Left lobe of liver (tissue), 2 donors: ENCODE measurements at regions not wholly inside any gene's neighbourhood (a gene's known extent, or its start where the extent isn't known, plus 50 kb on each side); places are given as distances from the start of the nearest gene placed in this dataset.

Source experiments
- ATAC-seq: fragments of 200-7000 bp; cut with Tn5 transposase; one replicate; pipeline ENCODE4 v1.9.1; 2020; ENCODE audit warnings: mild to moderate bottlenecking, moderate library complexity
- DNase-seq: peaks from one replicate; pipeline ENCODE4 v3.0.0-alpha.2; 2020; ENCODE audit warnings: low spot score
- donor health status: DM: no; HTN: no; CAD: no; lungs with moderate emphysema.
- donor health status: DM: no; HTN: yes; CAD: no.

GRCh38 chr4:65868096-65868824 lies 198.0 kb upstream of the EPHA5 start:
- ATAC-seq (no peak), DNase-seq (no peak)

GRCh38 chr4:65865489-65865888 lies 195.2 kb upstream of the EPHA5 start:
- ATAC-seq (no peak), DNase-seq (no peak)

- ATAC-seq = no peak
- DNase-seq = no peak
Observed at GRCh38 chr4:65861993-65862392, 191.7 kb upstream of the EPHA5 start.

GRCh38 chr4:65845199-65845773 lies 175.0 kb upstream of the EPHA5 start:
- DNase-seq = no peak

GRCh38 chr4:65839164-65839931 lies 169.1 kb upstream of the EPHA5 start:
- DNase-seq (no peak), ATAC-seq (no peak)

More at GRCh38 chr4:65845199-65845773, 175.0 kb upstream of the EPHA5 start:
- no peak for ATAC-seq

GRCh38 chr4:65834707-65835106 lies 164.4 kb upstream of the EPHA5 start:
- DNase-seq (no peak), ATAC-seq (no peak)

- DNase-seq = no peak
- ATAC-seq = no peak
Observed at GRCh38 chr4:65831828-65832227, 161.5 kb upstream of the EPHA5 start.

- ATAC-seq (no peak), DNase-seq (no peak)
Observed at GRCh38 chr4:65825116-65825753, 154.9 kb upstream of the EPHA5 start.

- DNase-seq (no peak), ATAC-seq (no peak)
Observed at GRCh38 chr4:65819192-65819591, 148.9 kb upstream of the EPHA5 start.

GRCh38 chr4:65805936-65806335 lies 135.6 kb upstream of the EPHA5 start:
- ATAC-seq = no peak
- DNase-seq = no peak

GRCh38 chr4:65799513-65799912 lies 129.2 kb upstream of the EPHA5 start:
- no peak for DNase-seq
- no peak for ATAC-seq

GRCh38 chr4:65798498-65799127 lies 128.3 kb upstream of the EPHA5 start:
- DNase-seq = no peak
- no peak for ATAC-seq

- ATAC-seq = no peak
Observed at GRCh38 chr4:65791812-65792308, 121.6 kb upstream of the EPHA5 start.

GRCh38 chr4:65791111-65791811 lies 121.0 kb upstream of the EPHA5 start:
- DNase-seq (no peak), ATAC-seq (no peak)

More at GRCh38 chr4:65791812-65792308, 121.6 kb upstream of the EPHA5 start:
- no peak for DNase-seq

- DNase-seq (no peak), ATAC-seq (no peak)
Observed at GRCh38 chr4:65789805-65790204, 119.5 kb upstream of the EPHA5 start.

GRCh38 chr4:65789341-65789740 lies 119.1 kb upstream of the EPHA5 start:
- ATAC-seq (no peak), DNase-seq (no peak)

GRCh38 chr4:65777270-65777669 lies 107.0 kb upstream of the EPHA5 start:
- no peak for ATAC-seq

GRCh38 chr4:65773636-65774035 lies 103.3 kb upstream of the EPHA5 start:
- ATAC-seq = no peak
- no peak for DNase-seq

More at GRCh38 chr4:65777270-65777669, 107.0 kb upstream of the EPHA5 start:
- no peak for DNase-seq

- ATAC-seq (no peak), DNase-seq (no peak)
Observed at GRCh38 chr4:65747386-65747785, 77.1 kb upstream of the EPHA5 start.

GRCh38 chr4:65738134-65738533 lies 67.8 kb upstream of the EPHA5 start:
- no peak for ATAC-seq

More at GRCh38 chr4:65738134-65738533, 67.8 kb upstream of the EPHA5 start:
- DNase-seq = no peak
